NCI-H1417 (cell line): ENCODE measurements at regions not wholly inside any gene's neighbourhood (a gene's known extent, or its start where the extent isn't known, plus 50 kb on each side); places are given as distances from the start of the nearest gene placed in this dataset.
"Not testable (repeated sequence)": the region's sequence is repeated elsewhere in the genome, so short reads cannot be mapped to it uniquely, and the experiment has no call there.

Experiments
- DNase-seq, 3 experiments: peaks; one replicate each; lab custom pipeline; 2025; lab: John Stamatoyannopoulos, UW

GRCh38 chr10:30560326-30560725 lies 69.2 kb downstream of the LYZL2 start:
- DNase-seq, result no peak

- no peak for DNase-seq
Observed at GRCh38 chr10:30559180-30559579, 70.4 kb downstream of the LYZL2 start.

- no peak for DNase-seq
Observed at GRCh38 chr10:30558411-30558810, 71.1 kb downstream of the LYZL2 start.

- no peak for DNase-seq
Observed at GRCh38 chr10:30557884-30558283, 71.7 kb downstream of the LYZL2 start.

- no peak for DNase-seq
Observed at GRCh38 chr10:30556189-30556588, 73.4 kb downstream of the LYZL2 start.

GRCh38 chr10:30555465-30555864 lies 74.1 kb downstream of the LYZL2 start:
- no peak for DNase-seq

GRCh38 chr10:30554440-30554825 lies 75.1 kb downstream of the LYZL2 start:
- DNase-seq, result no peak

- DNase-seq, result peak in 1 of 3 experiments; percentile 5
Observed at GRCh38 chr10:30553626-30554439, 75.7 kb downstream of the LYZL2 start.

- peak in 1 of 3 experiments; percentile 14 for DNase-seq
Observed at GRCh38 chr10:30553018-30553625, 76.4 kb downstream of the LYZL2 start.

- no peak for DNase-seq
Observed at GRCh38 chr10:30550967-30551815, 78.4 kb downstream of the LYZL2 start.

- not testable (repeated sequence) for DNase-seq
Observed at GRCh38 chr10:30549134-30549687, 80.3 kb downstream of the LYZL2 start.

- no peak for DNase-seq
Observed at GRCh38 chr10:30546511-30546910, 83.0 kb downstream of the LYZL2 start.

GRCh38 chr10:30542895-30543288 lies 86.7 kb downstream of the LYZL2 start:
- DNase-seq, result no peak

- peak in 1 of 3 experiments; percentile 48 for DNase-seq
Observed at GRCh38 chr10:30542001-30542894, 87.3 kb downstream of the LYZL2 start.

- no peak for DNase-seq
Observed at GRCh38 chr10:30540276-30540675, 89.3 kb downstream of the LYZL2 start.

GRCh38 chr10:30538086-30538485 lies 91.5 kb downstream of the LYZL2 start:
- DNase-seq, result no peak

- DNase-seq, result no peak
Observed at GRCh38 chr10:30537586-30537985, 92.0 kb downstream of the LYZL2 start.

GRCh38 chr10:30537158-30537557 lies 92.4 kb downstream of the LYZL2 start:
- peak in 1 of 3 experiments; percentile 34 for DNase-seq

- peak in 1 of 3 experiments; percentile 5 for DNase-seq
Observed at GRCh38 chr10:30536578-30536977, 93.0 kb downstream of the LYZL2 start.

GRCh38 chr10:30535677-30536076 lies 93.9 kb downstream of the LYZL2 start:
- DNase-seq, result no peak

GRCh38 chr10:30534465-30535144 lies 94.9 kb downstream of the LYZL2 start:
- DNase-seq, result peak; percentile 18 to 70 (median 53)
